Neural crest cell (in vitro differentiated cells): ENCODE measurements at regions not wholly inside any gene's neighbourhood (a gene's known extent, or its start where the extent isn't known, plus 50 kb on each side); places are given as distances from the start of the nearest gene placed in this dataset.

ENCODE experiments used
- DNase-seq: peaks from one replicate; pipeline ENCODE4 v3.0.0; 2021; ENCODE audit warnings: low read depth, mixed read lengths, low spot score
- H3K27ac Mint-ChIP-seq: one replicate; pipeline ENCODE4 v1.8.0; 2021; ENCODE audit warnings: mild to moderate bottlenecking, mixed read lengths; ENCODE audit not compliant: unreplicated experiment
- H3K27me3 Mint-ChIP-seq: 2 replicates; pipeline ENCODE4 v1.8.0; 2021; ENCODE audit warnings: low read depth, mild to moderate bottlenecking, mixed read lengths
- H3K36me3 Mint-ChIP-seq: 2 replicates; pipeline ENCODE4 v1.8.0; 2021; ENCODE audit warnings: low read depth, mild to moderate bottlenecking, mixed read lengths
- H3K4me1 Mint-ChIP-seq: 2 replicates; pipeline ENCODE4 v1.8.0; 2021; ENCODE audit warnings: mixed read lengths
- H3K4me3 Mint-ChIP-seq: one replicate; pipeline ENCODE4 v1.8.0; 2021; ENCODE audit warnings: mild to moderate bottlenecking, mixed read lengths
- H3K9me3 Mint-ChIP-seq: 2 replicates; pipeline ENCODE4 v1.8.0; 2021; ENCODE audit warnings: mixed read lengths
- CTCF ChIP-seq: fragments of 200-600 bp; sonication (generic); conservative IDR thresholded peaks from 2 replicates; pipeline ENCODE4 v1.5.0; 2021; ENCODE audit warnings: antibody characterized with exemption, mild to moderate bottlenecking

- Mint-ChIP-seq H3K4me3 (no peak overlapping the region), H3K27ac (no peak overlapping the region), H3K36me3 (no peaks in the 10 kb centered on the region), H3K9me3 (no peaks in the 10 kb centered on the region), H3K4me1 (peaks cover 25% of the 10 kb centered on the region), H3K27me3 (peaks cover 75% of the 10 kb centered on the region)
- TF ChIP-seq CTCF: peak; percentile 25
- no peak for DNase-seq
These were observed 291.9 kb upstream of the N4BP1 start for GRCh38 chr16:48901712-48902374.

- H3K4me3 Mint-ChIP-seq: no peak overlapping the region
- no peak for DNase-seq
- no peak for TF ChIP-seq CTCF
- no peak overlapping the region for H3K27ac Mint-ChIP-seq
- peaks cover 88% of the 10 kb centered on the region for H3K27me3 Mint-ChIP-seq
- no peaks in the 10 kb centered on the region for H3K36me3 Mint-ChIP-seq
- no peaks in the 10 kb centered on the region for H3K9me3 Mint-ChIP-seq
- peaks cover 15% of the 10 kb centered on the region for H3K4me1 Mint-ChIP-seq
These were observed 289.5 kb upstream of the N4BP1 start for GRCh38 chr16:48899500-48899899.

GRCh38 chr16:48897698-48898205 is 287.8 kb upstream of the N4BP1 start:
- Mint-ChIP-seq H3K27me3 (peaks cover 90% of the 10 kb centered on the region), H3K4me3 (no peak overlapping the region), H3K27ac (no peak overlapping the region), H3K4me1 (peaks cover 7% of the 10 kb centered on the region), H3K9me3 (no peaks in the 10 kb centered on the region), H3K36me3 (no peaks in the 10 kb centered on the region)
- DNase-seq: no peak
- TF ChIP-seq CTCF: no peak

- H3K27me3 Mint-ChIP-seq: peaks cover 81% of the 10 kb centered on the region
These were observed 285.2 kb upstream of the N4BP1 start for GRCh38 chr16:48895142-48895541.

GRCh38 chr16:48892893-48893292 is 282.9 kb upstream of the N4BP1 start:
- H3K9me3 Mint-ChIP-seq: no peaks in the 10 kb centered on the region
- DNase-seq: no peak
- no peaks in the 10 kb centered on the region for H3K4me1 Mint-ChIP-seq
- no peaks in the 10 kb centered on the region for H3K36me3 Mint-ChIP-seq
- H3K27ac Mint-ChIP-seq: no peak overlapping the region
- TF ChIP-seq CTCF: no peak
- H3K27me3 Mint-ChIP-seq: peaks cover 80% of the 10 kb centered on the region
- H3K4me3 Mint-ChIP-seq: no peak overlapping the region

More at GRCh38 chr16:48895142-48895541, 285.2 kb upstream of the N4BP1 start:
- no peak for TF ChIP-seq CTCF
- Mint-ChIP-seq H3K4me3 (no peak overlapping the region), H3K4me1 (no peaks in the 10 kb centered on the region), H3K9me3 (no peaks in the 10 kb centered on the region), H3K27ac (no peak overlapping the region), H3K36me3 (no peaks in the 10 kb centered on the region)
- no peak for DNase-seq
